ENCODE measurements at regions not wholly inside any gene's neighbourhood (a gene's known extent, or its start where the extent isn't known, plus 50 kb on each side); places are given as distances from the start of the nearest gene placed in this dataset.

- DNase-seq (ENCODE audit: low spot score): no peak
These were observed 271.5 kb upstream of the COL8A1 start for GRCh38 chr3:99366663-99367429.

GRCh38 chr3:99365979-99366378 is 272.4 kb upstream of the COL8A1 start:
- DNase-seq (ENCODE audit: low spot score): no peak

GRCh38 chr3:99365396-99365795 is 273.0 kb upstream of the COL8A1 start:
- no peak for DNase-seq (ENCODE audit: low spot score)

- no peak for DNase-seq (ENCODE audit: low spot score)
These were observed 281.3 kb upstream of the COL8A1 start for GRCh38 chr3:99357131-99357530.

GRCh38 chr3:99356696-99357095 is 281.7 kb upstream of the COL8A1 start:
- DNase-seq (ENCODE audit: low spot score): no peak

GRCh38 chr3:99355465-99355864 is 282.9 kb upstream of the COL8A1 start:
- no peak for DNase-seq (ENCODE audit: low spot score)

GRCh38 chr3:99352811-99353210 is 285.6 kb upstream of the COL8A1 start:
- DNase-seq (ENCODE audit: low spot score): no peak

- no peak for DNase-seq (ENCODE audit: low spot score)
These were observed 287.3 kb upstream of the COL8A1 start for GRCh38 chr3:99351122-99351521.

- DNase-seq (ENCODE audit: low spot score): no peak
These were observed 289.9 kb upstream of the COL8A1 start for GRCh38 chr3:99348451-99348850.

- no peak for DNase-seq (ENCODE audit: low spot score)
These were observed 294.2 kb upstream of the COL8A1 start for GRCh38 chr3:99344216-99344615.

GRCh38 chr3:99342383-99342782 is 296.0 kb upstream of the COL8A1 start:
- DNase-seq (ENCODE audit: low spot score): no peak

- DNase-seq (ENCODE audit: low spot score): no peak
These were observed 299.2 kb upstream of the COL8A1 start for GRCh38 chr3:99339222-99339621.

- DNase-seq (ENCODE audit: low spot score): no peak
These were observed 305.7 kb upstream of the COL8A1 start for GRCh38 chr3:99332718-99333117.

GRCh38 chr3:99332276-99332675 is 306.1 kb upstream of the COL8A1 start:
- no peak for DNase-seq (ENCODE audit: low spot score)

- DNase-seq (ENCODE audit: low spot score): no peak
These were observed 307.4 kb upstream of the COL8A1 start for GRCh38 chr3:99330924-99331532.

- no peak for DNase-seq (ENCODE audit: low spot score)
These were observed 308.1 kb upstream of the COL8A1 start for GRCh38 chr3:99330281-99330680.

GRCh38 chr3:99325402-99325801 is 313.0 kb upstream of the COL8A1 start:
- no peak for DNase-seq (ENCODE audit: low spot score)

- DNase-seq (ENCODE audit: low spot score): no peak
These were observed 313.7 kb upstream of the COL8A1 start for GRCh38 chr3:99324636-99325203.

GRCh38 chr3:99323940-99324339 is 314.5 kb upstream of the COL8A1 start:
- DNase-seq (ENCODE audit: low spot score): no peak

- no peak for DNase-seq (ENCODE audit: low spot score)
These were observed 315.8 kb upstream of the COL8A1 start for GRCh38 chr3:99322551-99322950.

GRCh38 chr3:99321261-99321660 is 317.1 kb upstream of the COL8A1 start:
- no peak for DNase-seq (ENCODE audit: low spot score)

- DNase-seq (ENCODE audit: low spot score): no peak
These were observed 318.4 kb upstream of the COL8A1 start for GRCh38 chr3:99319961-99320360.

GRCh38 chr3:99319450-99319849 is 318.9 kb upstream of the COL8A1 start:
- DNase-seq (ENCODE audit: low spot score): no peak

- no peak for DNase-seq (ENCODE audit: low spot score)
These were observed 321.2 kb upstream of the COL8A1 start for GRCh38 chr3:99317201-99317600.
